ENCODE measurements at regions not wholly inside any gene's neighbourhood (a gene's known extent, or its start where the extent isn't known, plus 50 kb on each side); places are given as distances from the start of the nearest gene placed in this dataset.
A peak's percentile ranks its signal among the peaks of the same experiment; 100 is the strongest.

- peak; percentile 91 for DNase-seq
Measured at GRCh38 chr5:14011089-14012020, 66.9 kb upstream of the DNAH5 start.

- no peak for DNase-seq
Measured at GRCh38 chr5:14009575-14009974, 65.1 kb upstream of the DNAH5 start.

DNA sequence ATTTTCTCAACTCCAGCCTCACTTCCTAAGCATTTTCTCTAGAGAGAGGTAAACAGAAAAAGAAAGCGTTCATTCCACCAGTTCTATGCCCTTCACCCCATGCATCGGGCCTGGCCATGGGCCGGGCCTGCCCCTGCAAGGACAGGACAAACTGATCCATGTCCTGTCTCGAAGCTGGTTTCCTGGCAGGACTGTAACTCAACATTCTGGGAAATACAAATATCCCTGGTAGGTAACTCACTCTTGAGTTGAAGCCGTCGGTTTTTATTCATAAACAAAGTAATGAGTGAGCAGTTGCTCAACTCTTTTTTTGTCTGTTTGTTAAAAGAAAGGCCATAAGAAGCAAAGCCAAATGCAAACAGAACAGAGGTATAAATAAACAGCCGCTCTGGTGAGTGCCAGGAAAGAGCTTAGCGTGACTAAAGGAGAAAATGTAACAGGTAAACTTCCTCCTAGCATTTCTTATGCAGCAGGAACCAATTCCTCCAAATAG is 64.4 kb upstream of the DNAH5 start:
- DNase-seq = no peak

GRCh38 chr5:14006823-14007520 is 62.5 kb upstream of the DNAH5 start:
- DNase-seq = peak; percentile 57

- no peak for DNase-seq
Measured at GRCh38 chr5:14004598-14005394, 60.3 kb upstream of the DNAH5 start.

GRCh38 chr5:14003936-14004335 is 59.4 kb upstream of the DNAH5 start:
- DNase-seq = no peak

DNA sequence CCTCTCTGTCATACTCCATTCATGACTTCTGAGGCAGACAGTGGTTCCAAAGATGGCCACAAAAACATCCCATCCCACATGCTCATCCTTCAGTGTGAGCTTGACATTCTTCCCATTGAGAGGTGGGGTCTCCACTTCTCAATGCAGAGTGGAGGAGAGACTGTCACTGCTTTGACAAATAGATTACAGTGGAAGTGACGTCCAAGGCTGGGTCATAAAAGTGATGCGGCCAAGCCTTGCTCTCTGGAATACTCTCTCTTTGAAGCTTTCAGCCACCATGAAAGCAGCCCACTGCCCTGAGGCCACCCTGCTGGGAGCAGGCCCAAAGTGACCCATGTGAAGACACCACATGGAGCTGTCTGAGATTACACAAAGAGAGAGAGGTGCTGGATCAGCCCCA is 59.0 kb upstream of the DNAH5 start:
- no peak for DNase-seq

DNA sequence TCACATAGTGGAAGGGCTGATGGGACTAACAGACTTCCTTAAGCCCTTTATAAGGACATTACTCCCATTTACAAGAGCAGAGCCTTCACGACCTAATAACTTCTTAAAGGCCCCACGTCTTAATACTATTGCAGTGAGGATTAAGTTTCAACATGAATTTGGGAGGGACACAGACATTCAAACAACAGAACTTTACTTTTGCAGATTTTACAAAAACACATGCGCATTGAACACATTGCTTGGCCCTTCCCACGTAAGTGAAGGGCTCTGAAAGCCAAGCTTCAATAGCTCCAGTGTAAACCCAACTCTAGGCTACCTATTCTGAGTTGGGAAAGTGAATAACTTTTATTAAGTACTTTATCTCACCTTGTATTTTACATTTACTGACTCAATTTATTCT is 53.8 kb upstream of the DNAH5 start:
- no peak for DNase-seq

GRCh38 chr5:13997514-13997913 is 53.0 kb upstream of the DNAH5 start:
- DNase-seq = no peak

- DNase-seq = no peak
Measured at GRCh38 chr5:13994621-13995253, 50.2 kb upstream of the DNAH5 start.
